22Rv1 (cell line): ENCODE measurements at regions not wholly inside any gene's neighbourhood (a gene's known extent, or its start where the extent isn't known, plus 50 kb on each side); places are given as distances from the start of the nearest gene placed in this dataset.

ENCODE experiments used
- H3K27ac ChIP-seq: fragments of 450-650 bp; 2 replicates; pipeline ENCODE4 v1.5.1; 2017
- ZFX ChIP-seq: fragments of 450-650 bp; IDR thresholded peaks from 2 replicates; pipeline ENCODE4 v1.6.1; 2017; ENCODE audit warnings: antibody characterized with exemption, borderline replicate concordance
- TF ChIP-seq, protein P1 (sequence below): fragments of 450-650 bp; IDR thresholded peaks from 2 replicates; pipeline ENCODE4 v1.5.1; 2017; ENCODE audit warnings: mild to moderate bottlenecking

DNA sequence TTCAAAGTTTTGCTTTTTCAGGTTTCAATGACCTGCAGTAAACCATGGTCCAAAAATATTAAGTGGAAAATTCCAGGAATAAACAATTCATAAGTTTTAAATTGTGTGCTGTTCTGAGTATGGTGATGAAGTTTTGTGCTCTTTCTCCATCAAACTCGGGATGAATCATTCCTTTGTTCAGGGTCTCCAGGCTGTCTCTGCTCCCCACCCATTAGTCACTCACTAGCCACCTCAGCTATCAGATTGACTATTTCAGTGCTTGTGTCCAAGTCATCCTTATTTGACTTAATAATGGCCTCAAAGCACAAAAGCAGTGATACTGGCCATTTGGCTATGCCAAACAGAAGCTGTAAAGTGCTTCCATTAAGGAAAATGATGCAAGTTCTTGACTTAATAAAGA lies 1140.4 kb downstream of the EFNB2 start:
- no peak for TF ChIP-seq ZFX
- TF ChIP-seq, protein P1, sequence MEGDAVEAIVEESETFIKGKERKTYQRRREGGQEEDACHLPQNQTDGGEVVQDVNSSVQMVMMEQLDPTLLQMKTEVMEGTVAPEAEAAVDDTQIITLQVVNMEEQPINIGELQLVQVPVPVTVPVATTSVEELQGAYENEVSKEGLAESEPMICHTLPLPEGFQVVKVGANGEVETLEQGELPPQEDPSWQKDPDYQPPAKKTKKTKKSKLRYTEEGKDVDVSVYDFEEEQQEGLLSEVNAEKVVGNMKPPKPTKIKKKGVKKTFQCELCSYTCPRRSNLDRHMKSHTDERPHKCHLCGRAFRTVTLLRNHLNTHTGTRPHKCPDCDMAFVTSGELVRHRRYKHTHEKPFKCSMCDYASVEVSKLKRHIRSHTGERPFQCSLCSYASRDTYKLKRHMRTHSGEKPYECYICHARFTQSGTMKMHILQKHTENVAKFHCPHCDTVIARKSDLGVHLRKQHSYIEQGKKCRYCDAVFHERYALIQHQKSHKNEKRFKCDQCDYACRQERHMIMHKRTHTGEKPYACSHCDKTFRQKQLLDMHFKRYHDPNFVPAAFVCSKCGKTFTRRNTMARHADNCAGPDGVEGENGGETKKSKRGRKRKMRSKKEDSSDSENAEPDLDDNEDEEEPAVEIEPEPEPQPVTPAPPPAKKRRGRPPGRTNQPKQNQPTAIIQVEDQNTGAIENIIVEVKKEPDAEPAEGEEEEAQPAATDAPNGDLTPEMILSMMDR: no peak
- no peak overlapping the region for H3K27ac ChIP-seq

DNA sequence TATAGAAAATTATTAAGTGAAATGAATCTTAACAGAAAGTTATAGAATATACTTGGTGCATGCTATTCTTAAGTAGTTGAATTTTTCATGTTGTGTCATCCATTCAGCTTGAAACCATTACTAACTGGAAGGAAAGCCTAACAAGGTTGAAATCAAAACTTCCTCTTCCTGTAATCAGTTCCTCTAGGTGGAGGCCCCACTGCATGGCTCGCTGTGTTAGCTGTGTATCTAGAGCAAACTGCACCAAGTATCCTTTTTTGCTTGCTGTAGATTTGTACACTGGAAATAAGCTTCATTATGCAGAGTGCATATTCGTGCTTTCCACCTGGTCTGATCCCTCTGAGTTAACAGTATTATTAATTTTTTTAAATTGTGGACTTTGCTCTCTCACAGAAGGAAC lies 1146.1 kb downstream of the EFNB2 start:
- no peak overlapping the region for H3K27ac ChIP-seq
- TF ChIP-seq, protein P1: no peak
- no peak for TF ChIP-seq ZFX

DNA sequence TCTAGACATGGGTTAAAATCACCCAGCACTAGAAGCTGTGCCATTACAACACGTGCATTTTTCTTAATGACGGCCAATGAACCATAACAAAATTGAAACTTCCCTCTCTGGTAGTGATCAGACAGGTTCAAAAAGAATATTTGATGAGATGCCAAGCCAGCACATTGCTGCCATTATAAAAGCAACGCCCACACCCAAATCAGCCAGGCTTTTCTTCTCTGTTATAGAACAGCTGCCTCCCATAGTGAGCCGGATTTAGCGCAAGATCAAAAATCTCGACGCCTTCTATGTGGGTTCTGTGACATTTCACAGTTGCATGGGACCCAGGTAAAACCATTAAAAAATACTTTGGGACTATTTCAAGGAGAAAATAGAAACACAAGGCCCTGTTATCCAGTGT lies 1158.0 kb downstream of the EFNB2 start:
- H3K27ac ChIP-seq: no peak overlapping the region
- TF ChIP-seq, protein P1: no peak
- TF ChIP-seq ZFX: no peak

DNA sequence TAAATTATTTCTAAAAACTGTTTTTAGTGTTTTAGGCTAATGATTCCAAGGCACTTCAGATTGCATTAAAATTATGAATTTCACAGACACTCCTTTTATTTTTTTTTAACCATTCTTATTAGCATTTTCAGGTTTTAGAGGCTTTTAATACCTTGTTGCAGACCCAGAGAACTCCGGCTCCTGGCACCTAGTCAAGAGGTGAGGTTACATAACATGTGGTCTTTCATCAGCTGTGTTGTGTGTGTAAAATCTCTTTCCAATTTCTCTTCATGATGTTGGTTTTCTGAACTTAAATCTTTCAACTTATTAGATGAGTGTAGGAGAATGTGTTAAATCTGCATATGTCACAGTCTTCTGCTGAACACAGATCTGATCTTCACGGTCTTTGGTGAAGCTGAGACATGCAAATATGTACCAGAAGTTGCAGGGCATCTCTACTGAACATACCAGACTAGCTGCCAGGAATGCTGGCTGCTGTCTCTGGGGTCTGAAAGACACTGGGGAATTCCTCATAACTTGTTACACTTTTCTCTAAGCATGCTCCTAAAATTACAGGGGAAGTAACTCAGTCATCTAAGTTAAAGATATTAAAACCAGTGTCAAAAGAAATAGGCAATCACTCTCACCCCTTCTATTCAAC lies 1165.3 kb downstream of the EFNB2 start:
- no peak for TF ChIP-seq ZFX
- TF ChIP-seq, protein P1: no peak
- H3K27ac ChIP-seq: no peak overlapping the region

DNA sequence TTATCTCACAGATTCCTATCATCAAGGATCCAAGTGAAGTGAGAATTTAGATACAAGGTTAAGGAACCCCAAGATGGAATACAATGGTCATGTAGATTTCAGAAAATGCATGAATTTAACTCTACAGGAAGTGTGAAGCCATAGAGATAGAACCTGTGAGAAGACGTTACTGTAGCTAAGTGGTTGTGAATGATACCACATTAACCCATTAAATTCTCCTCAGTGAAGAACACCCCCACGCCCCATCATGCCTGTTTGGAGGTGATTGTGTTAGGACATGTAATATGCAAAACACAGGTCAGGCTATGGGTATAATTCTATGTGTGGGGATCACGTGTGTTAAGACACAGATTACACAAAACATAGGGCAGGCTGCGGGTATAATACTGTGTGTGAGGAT lies 1166.7 kb downstream of the EFNB2 start:
- TF ChIP-seq ZFX: no peak
- TF ChIP-seq, protein P1: no peak
- H3K27ac ChIP-seq: no peak overlapping the region

DNA sequence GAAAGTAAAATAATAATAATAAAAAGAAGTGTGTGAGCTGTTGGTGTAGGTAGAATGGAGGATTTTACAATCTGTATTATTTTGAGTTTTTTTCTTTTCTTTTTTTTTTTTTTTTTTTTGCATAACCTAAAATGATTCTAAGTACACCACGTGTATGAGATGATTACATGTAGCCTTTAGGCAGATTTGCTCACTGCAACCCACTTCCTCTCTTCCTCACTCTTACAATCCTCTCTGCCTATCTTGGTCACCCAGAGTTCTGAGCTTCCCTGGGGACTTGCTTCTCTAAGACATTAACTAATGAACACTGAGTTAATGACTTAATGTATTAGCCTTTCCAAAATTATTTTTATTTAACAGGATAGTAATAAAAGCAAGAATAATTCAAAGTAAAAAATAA lies 1169.6 kb downstream of the EFNB2 start:
- H3K27ac ChIP-seq: no peak overlapping the region
- TF ChIP-seq, protein P1: no peak

DNA sequence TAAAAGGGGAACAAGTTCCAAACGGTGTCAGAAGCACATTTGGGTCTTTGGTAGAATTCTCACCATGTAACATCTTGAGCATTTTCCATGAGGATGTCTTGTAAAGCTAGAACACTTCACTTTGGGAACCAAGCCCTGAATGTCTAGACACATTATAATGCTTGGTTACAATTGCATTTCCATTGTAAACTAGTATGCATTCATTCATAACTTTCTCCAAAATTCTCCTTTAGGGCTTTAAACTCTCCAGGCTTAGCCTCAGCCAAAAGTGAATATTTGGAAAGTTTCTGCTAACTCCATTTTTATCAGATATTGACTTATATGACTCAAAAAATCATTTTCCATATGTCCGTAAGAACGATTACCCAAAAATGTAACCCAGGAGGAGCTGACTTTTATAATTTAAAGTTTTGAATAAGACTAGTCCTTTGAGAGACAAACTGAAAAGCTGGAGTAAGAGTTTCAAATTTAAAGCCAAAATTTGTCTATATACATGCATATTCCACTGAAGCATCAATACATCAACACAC lies 1170.4 kb downstream of the EFNB2 start:
- TF ChIP-seq ZFX: no peak
- TF ChIP-seq, protein P1: no peak

More for the DNA sequence above, 1170.4 kb downstream of the EFNB2 start:
- H3K27ac ChIP-seq: no peak overlapping the region
